ENCODE measurements at regions not wholly inside any gene's neighbourhood (a gene's known extent, or its start where the extent isn't known, plus 50 kb on each side); places are given as distances from the start of the nearest gene placed in this dataset.

DNA sequence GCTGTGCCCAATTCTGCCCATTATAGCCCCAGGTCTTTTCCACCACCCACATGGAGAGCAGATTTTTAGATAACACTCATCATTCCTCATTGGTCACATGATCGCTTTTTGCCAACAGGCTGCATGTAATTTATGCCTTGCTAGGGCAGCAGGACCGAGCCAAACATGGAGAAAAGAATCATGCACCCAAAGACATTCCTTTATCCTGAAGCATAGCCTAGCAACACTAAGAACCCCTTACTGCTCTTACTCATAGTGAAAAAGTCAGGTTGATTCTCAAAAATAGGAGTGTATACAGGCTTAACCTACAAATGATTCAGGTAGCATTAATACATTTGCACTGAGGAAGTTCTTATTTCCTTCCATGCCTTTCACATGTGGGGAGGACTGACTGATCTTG lies 765.5 kb downstream of the NLGN4Y start:
- H3K4me3 ChIP-seq (replicated peaks; ENCODE audit: low read depth, low read length): no peak overlapping the region
- TF ChIP-seq CTCF (IDR thresholded peaks at IDR 0.05; ENCODE audit: low read depth, low read length, missing control alignments): no peak
- DNase-seq (ENCODE audit: extremely low read depth, low read depth): no peak

DNA sequence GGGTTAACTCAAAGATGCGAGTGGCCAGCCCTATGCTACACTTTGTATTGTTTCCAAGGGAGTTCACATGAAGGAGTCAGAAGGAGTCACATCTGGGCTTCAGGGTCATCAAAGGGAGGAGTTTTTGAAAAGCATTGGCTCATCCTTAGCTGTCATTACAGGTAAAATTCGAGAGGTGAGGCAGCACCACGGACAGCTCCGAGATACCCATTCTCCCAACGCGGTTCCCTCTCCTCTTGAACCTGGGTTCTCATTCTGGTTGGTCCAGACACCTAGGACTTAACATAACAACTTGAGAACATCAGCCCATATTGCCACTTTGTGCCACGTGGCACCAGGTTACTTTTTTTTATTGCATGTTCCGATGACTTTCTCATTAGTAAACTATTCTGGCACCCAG lies 768.6 kb downstream of the NLGN4Y start:
- no peak overlapping the region for H3K4me3 ChIP-seq (replicated peaks; ENCODE audit: low read depth, low read length)
- DNase-seq (ENCODE audit: extremely low read depth, low read depth): no peak
- TF ChIP-seq CTCF (IDR thresholded peaks at IDR 0.05; ENCODE audit: low read depth, low read length, missing control alignments): no peak

GRCh38 chrY:15301879-15302278 lies 777.5 kb downstream of the NLGN4Y start:
- no peak for DNase-seq (ENCODE audit: extremely low read depth, low read depth)
- TF ChIP-seq CTCF (IDR thresholded peaks at IDR 0.05; ENCODE audit: low read depth, low read length, missing control alignments): no peak
- no peak overlapping the region for H3K4me3 ChIP-seq (replicated peaks; ENCODE audit: low read depth, low read length)

DNA sequence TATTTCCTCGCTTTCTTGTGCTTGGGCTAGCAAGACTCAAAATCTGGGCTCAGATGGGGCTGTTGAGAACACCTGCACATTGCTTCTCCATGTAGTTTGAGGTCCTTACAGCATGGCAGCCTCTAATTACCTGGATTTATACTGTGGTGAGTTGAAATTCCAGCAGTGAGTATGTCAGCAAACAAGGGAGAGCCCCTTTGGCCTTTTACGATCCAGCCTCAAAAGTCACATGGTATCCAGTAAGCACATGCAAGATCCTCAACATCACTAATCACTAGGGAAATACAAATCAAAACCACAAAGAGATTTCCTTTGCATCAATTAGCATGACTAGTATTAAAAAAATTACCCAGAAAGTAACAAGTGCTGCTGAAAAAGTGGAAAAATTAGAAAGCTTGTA lies 787.8 kb downstream of the NLGN4Y start:
- no peak overlapping the region for H3K4me3 ChIP-seq (replicated peaks; ENCODE audit: low read depth, low read length)
- DNase-seq (ENCODE audit: extremely low read depth, low read depth): no peak
- no peak for TF ChIP-seq CTCF (IDR thresholded peaks at IDR 0.05; ENCODE audit: low read depth, low read length, missing control alignments)

GRCh38 chrY:15324189-15324588 lies 799.9 kb downstream of the NLGN4Y start:
- DNase-seq (ENCODE audit: extremely low read depth, low read depth): no peak
- no peak for TF ChIP-seq CTCF (IDR thresholded peaks at IDR 0.05; ENCODE audit: low read depth, low read length, missing control alignments)
- no peak overlapping the region for H3K4me3 ChIP-seq (replicated peaks; ENCODE audit: low read depth, low read length)

- H3K4me3 ChIP-seq (replicated peaks; ENCODE audit: low read depth, low read length): no peak overlapping the region
- no peak for DNase-seq (ENCODE audit: extremely low read depth, low read depth)
- TF ChIP-seq CTCF (IDR thresholded peaks at IDR 0.05; ENCODE audit: low read depth, low read length, missing control alignments): no peak
These were observed 800.9 kb downstream of the NLGN4Y start for GRCh38 chrY:15325201-15325600.

DNA sequence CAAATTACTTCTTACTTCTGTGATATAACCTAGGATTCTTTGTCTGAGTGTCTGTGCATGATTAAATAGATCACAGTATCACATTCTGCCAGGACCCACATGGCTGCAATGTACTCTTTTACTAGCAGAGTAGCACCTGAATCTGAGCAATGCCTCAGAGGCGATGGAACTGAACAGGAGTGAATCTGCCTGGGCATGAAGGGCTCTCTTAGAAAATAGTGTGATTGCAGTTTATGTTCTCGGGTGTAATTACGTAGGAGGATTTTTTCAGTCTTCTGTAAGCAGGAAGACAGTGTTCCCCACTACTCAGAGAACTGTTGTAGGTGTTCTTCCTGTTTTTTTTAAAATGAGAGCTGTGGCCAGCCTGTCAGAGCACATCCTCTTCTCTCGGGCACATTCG lies 802.3 kb downstream of the NLGN4Y start:
- DNase-seq (ENCODE audit: extremely low read depth, low read depth): no peak
- TF ChIP-seq CTCF (IDR thresholded peaks at IDR 0.05; ENCODE audit: low read depth, low read length, missing control alignments): no peak
- no peak overlapping the region for H3K4me3 ChIP-seq (replicated peaks; ENCODE audit: low read depth, low read length)
